ENCODE measurements at regions not wholly inside any gene's neighbourhood (a gene's known extent, or its start where the extent isn't known, plus 50 kb on each side); places are given as distances from the start of the nearest gene placed in this dataset.

GRCh38 chr14:26730929-26731618 is 133.2 kb upstream of the NOVA1 start:
- no peak overlapping the region for H4K91ac ChIP-seq (ENCODE audit: low read depth, low read length)
- H3K79me1 ChIP-seq (ENCODE audit: low read length), result no peaks in the 10 kb centered on the region
- no peak overlapping the region for H3K9ac ChIP-seq (ENCODE audit: low read length)
- no peaks in the 10 kb centered on the region for H3K27me3 ChIP-seq (ENCODE audit: insufficient read depth, low read length)
- H3K27ac ChIP-seq (ENCODE audit: low read depth, low read length), result no peak overlapping the region
- H3K18ac ChIP-seq (ENCODE audit: low read length), result no peak overlapping the region
- no peaks in the 10 kb centered on the region for H3K79me2 ChIP-seq (ENCODE audit: control insufficient read depth, insufficient read depth, low read length, poor library complexity)
- H3K4ac ChIP-seq (ENCODE audit: low read depth, low read length), result no peak overlapping the region
- no peak overlapping the region for H2BK12ac ChIP-seq (ENCODE audit: low read length)
- H3K9me3 ChIP-seq (ENCODE audit: insufficient read depth, low read depth, low read length), result no peaks in the 10 kb centered on the region
- H2BK120ac ChIP-seq (ENCODE audit: insufficient read depth, low read length, poor library complexity), result no peak overlapping the region
- no CpG with 5 or more reads among the region's 4 CpGs for WGBS (ENCODE audit: extremely low coverage, insufficient coverage, insufficient read length)
- no peak overlapping the region for H4K8ac ChIP-seq (ENCODE audit: low read depth, low read length)
- H2BK5ac ChIP-seq (ENCODE audit: low read depth, low read length, poor library complexity), result no peak overlapping the region
- no peaks in the 10 kb centered on the region for H3K4me1 ChIP-seq (ENCODE audit: control insufficient read depth in 1 of 2, insufficient read depth in 2 of 2, low read length in 2 of 2)
- H3K23ac ChIP-seq (ENCODE audit: low read length), result no peak overlapping the region
- H3K4me3 ChIP-seq (ENCODE audit: low read depth, low read length), result no peak overlapping the region
- H2AK5ac ChIP-seq (ENCODE audit: low read length), result no peak overlapping the region
- H4K12ac ChIP-seq (ENCODE audit: low read depth, low read length), result no peak overlapping the region
- no peaks in the 10 kb centered on the region for H3K36me3 ChIP-seq (ENCODE audit: control insufficient read depth in 1 of 2, insufficient read depth in 2 of 2, low read length in 2 of 2)
- H3K4me2 ChIP-seq (ENCODE audit: low read length), result no peak overlapping the region
- H3K14ac ChIP-seq (ENCODE audit: low read length), result no peak overlapping the region
- DNase-seq, result no peak
- no peak overlapping the region for H2AFZ ChIP-seq (ENCODE audit: insufficient read depth, low read length, poor library complexity)

GRCh38 chr14:26735811-26736210 is 138.0 kb upstream of the NOVA1 start:
- no peaks in the 10 kb centered on the region for H3K36me3 ChIP-seq (ENCODE audit: control insufficient read depth in 1 of 2, insufficient read depth in 2 of 2, low read length in 2 of 2)
- H2BK12ac ChIP-seq (ENCODE audit: low read length), result no peak overlapping the region

GRCh38 chr14:26738571-26738970 is 140.7 kb upstream of the NOVA1 start:
- H3K36me3 ChIP-seq (ENCODE audit: control insufficient read depth in 1 of 2, insufficient read depth in 2 of 2, low read length in 2 of 2), result no peaks in the 10 kb centered on the region
- no peaks in the 10 kb centered on the region for H3K79me2 ChIP-seq (ENCODE audit: control insufficient read depth, insufficient read depth, low read length, poor library complexity)
- H3K27me3 ChIP-seq (ENCODE audit: insufficient read depth, low read length), result no peaks in the 10 kb centered on the region
- no peak overlapping the region for H3K14ac ChIP-seq (ENCODE audit: low read length)
- no peak overlapping the region for H3K4ac ChIP-seq (ENCODE audit: low read depth, low read length)
- no peaks in the 10 kb centered on the region for H3K9me3 ChIP-seq (ENCODE audit: insufficient read depth, low read depth, low read length)
- H2AK5ac ChIP-seq (ENCODE audit: low read length), result no peak overlapping the region
- H3K18ac ChIP-seq (ENCODE audit: low read length), result no peak overlapping the region
- no CpG with 5 or more reads among the region's 3 CpGs for WGBS (ENCODE audit: extremely low coverage, insufficient coverage, insufficient read length)
- H2AFZ ChIP-seq (ENCODE audit: insufficient read depth, low read length, poor library complexity), result no peak overlapping the region
- H3K4me2 ChIP-seq (ENCODE audit: low read length), result no peak overlapping the region
- no peak overlapping the region for H2BK12ac ChIP-seq (ENCODE audit: low read length)
- no peak overlapping the region for H4K8ac ChIP-seq (ENCODE audit: low read depth, low read length)
- no peak overlapping the region for H4K91ac ChIP-seq (ENCODE audit: low read depth, low read length)
- no peak overlapping the region for H3K27ac ChIP-seq (ENCODE audit: low read depth, low read length)
- H3K79me1 ChIP-seq (ENCODE audit: low read length), result no peaks in the 10 kb centered on the region
- H3K9ac ChIP-seq (ENCODE audit: low read length), result no peak overlapping the region
- H2BK120ac ChIP-seq (ENCODE audit: insufficient read depth, low read length, poor library complexity), result no peak overlapping the region
- no peak overlapping the region for H3K23ac ChIP-seq (ENCODE audit: low read length)
- no peak overlapping the region for H4K12ac ChIP-seq (ENCODE audit: low read depth, low read length)
- no peak overlapping the region for H3K4me3 ChIP-seq (ENCODE audit: low read depth, low read length)
- H2BK5ac ChIP-seq (ENCODE audit: low read depth, low read length, poor library complexity), result no peak overlapping the region
- DNase-seq, result no peak
- no peaks in the 10 kb centered on the region for H3K4me1 ChIP-seq (ENCODE audit: control insufficient read depth in 1 of 2, insufficient read depth in 2 of 2, low read length in 2 of 2)

More at GRCh38 chr14:26735811-26736210, 138.0 kb upstream of the NOVA1 start:
- H4K8ac ChIP-seq (ENCODE audit: low read depth, low read length), result no peak overlapping the region
- H2AK5ac ChIP-seq (ENCODE audit: low read length), result no peak overlapping the region
- no peak overlapping the region for H3K14ac ChIP-seq (ENCODE audit: low read length)
- H3K79me2 ChIP-seq (ENCODE audit: control insufficient read depth, insufficient read depth, low read length, poor library complexity), result no peaks in the 10 kb centered on the region
- H3K9ac ChIP-seq (ENCODE audit: low read length), result no peak overlapping the region
- no peaks in the 10 kb centered on the region for H3K27me3 ChIP-seq (ENCODE audit: insufficient read depth, low read length)
- no peak overlapping the region for H2BK5ac ChIP-seq (ENCODE audit: low read depth, low read length, poor library complexity)
- H3K23ac ChIP-seq (ENCODE audit: low read length), result no peak overlapping the region
- no peak overlapping the region for H3K4ac ChIP-seq (ENCODE audit: low read depth, low read length)
- H4K91ac ChIP-seq (ENCODE audit: low read depth, low read length), result no peak overlapping the region
- H2AFZ ChIP-seq (ENCODE audit: insufficient read depth, low read length, poor library complexity), result no peak overlapping the region
- no peaks in the 10 kb centered on the region for H3K79me1 ChIP-seq (ENCODE audit: low read length)
- no peak overlapping the region for H2BK120ac ChIP-seq (ENCODE audit: insufficient read depth, low read length, poor library complexity)
- H3K27ac ChIP-seq (ENCODE audit: low read depth, low read length), result no peak overlapping the region
- H3K4me1 ChIP-seq (ENCODE audit: control insufficient read depth in 1 of 2, insufficient read depth in 2 of 2, low read length in 2 of 2), result no peaks in the 10 kb centered on the region
- no peak for DNase-seq
- H3K4me3 ChIP-seq (ENCODE audit: low read depth, low read length), result no peak overlapping the region
- no peak overlapping the region for H3K18ac ChIP-seq (ENCODE audit: low read length)
- H3K9me3 ChIP-seq (ENCODE audit: insufficient read depth, low read depth, low read length), result no peaks in the 10 kb centered on the region
- no peak overlapping the region for H3K4me2 ChIP-seq (ENCODE audit: low read length)
- WGBS (ENCODE audit: extremely low coverage, insufficient coverage, insufficient read length), result no CpG with 5 or more reads among the region's 2 CpGs
- no peak overlapping the region for H4K12ac ChIP-seq (ENCODE audit: low read depth, low read length)

GRCh38 chr14:26741711-26742212 is 143.9 kb upstream of the NOVA1 start:
- H2BK120ac ChIP-seq (ENCODE audit: insufficient read depth, low read length, poor library complexity), result no peak overlapping the region
- no peak overlapping the region for H3K4me3 ChIP-seq (ENCODE audit: low read depth, low read length)
- H3K27ac ChIP-seq (ENCODE audit: low read depth, low read length), result no peak overlapping the region
- H3K18ac ChIP-seq (ENCODE audit: low read length), result no peak overlapping the region
- H3K9me3 ChIP-seq (ENCODE audit: insufficient read depth, low read depth, low read length), result no peaks in the 10 kb centered on the region
- H4K8ac ChIP-seq (ENCODE audit: low read depth, low read length), result no peak overlapping the region
- H3K23ac ChIP-seq (ENCODE audit: low read length), result no peak overlapping the region
- no peak overlapping the region for H2BK5ac ChIP-seq (ENCODE audit: low read depth, low read length, poor library complexity)
- H3K79me2 ChIP-seq (ENCODE audit: control insufficient read depth, insufficient read depth, low read length, poor library complexity), result no peaks in the 10 kb centered on the region
- H4K12ac ChIP-seq (ENCODE audit: low read depth, low read length), result no peak overlapping the region
- no peaks in the 10 kb centered on the region for H3K27me3 ChIP-seq (ENCODE audit: insufficient read depth, low read length)
- H3K14ac ChIP-seq (ENCODE audit: low read length), result no peak overlapping the region
- H2BK12ac ChIP-seq (ENCODE audit: low read length), result no peak overlapping the region
- DNase-seq, result no peak
- H2AK5ac ChIP-seq (ENCODE audit: low read length), result no peak overlapping the region
- no peak overlapping the region for H3K9ac ChIP-seq (ENCODE audit: low read length)
- H3K4me2 ChIP-seq (ENCODE audit: low read length), result no peak overlapping the region
- H3K36me3 ChIP-seq (ENCODE audit: control insufficient read depth in 1 of 2, insufficient read depth in 2 of 2, low read length in 2 of 2), result no peaks in the 10 kb centered on the region
- H4K91ac ChIP-seq (ENCODE audit: low read depth, low read length), result no peak overlapping the region
- no peaks in the 10 kb centered on the region for H3K79me1 ChIP-seq (ENCODE audit: low read length)
- H3K4ac ChIP-seq (ENCODE audit: low read depth, low read length), result no peak overlapping the region
- H2AFZ ChIP-seq (ENCODE audit: insufficient read depth, low read length, poor library complexity), result no peak overlapping the region
- no peaks in the 10 kb centered on the region for H3K4me1 ChIP-seq (ENCODE audit: control insufficient read depth in 1 of 2, insufficient read depth in 2 of 2, low read length in 2 of 2)
